Heart left ventricle (tissue), 13 donors: ENCODE measurements at regions not wholly inside any gene's neighbourhood (a gene's known extent, or its start where the extent isn't known, plus 50 kb on each side); places are given as distances from the start of the nearest gene placed in this dataset.

Experiments used
- CTCF ChIP-seq, 12 donors: fragments of 200-600 bp; sonication (generic) in 4 of 12; IDR thresholded peaks; one replicate each; pipeline versions ENCODE4 v1.5.0 to v1.8.0; 2018 to 2022; ENCODE audit warnings: antibody characterized with exemption in 12 of 12, mild to moderate bottlenecking in 5 of 12
- POLR2A ChIP-seq, 2 donors: fragments of 450-650 bp; IDR thresholded peaks; one replicate each; pipeline ENCODE4 v1.6.1; 2017; ENCODE audit warnings: antibody characterized with exemption in 2 of 2, mild to moderate bottlenecking in 2 of 2, moderate library complexity in 2 of 2
- donor health status: ischemic (EF 13 %, LVEDD 7.1; RV severe dilation, severe dysfunction).
- donor health status: DM: no; HTN: yes; CAD: no.
- donor health status: DM: no; HTN: no; CAD: no.
- donor health status: ischemic (EF 25% LVEDD 6.9; RV normal size, moderate dysfunction).
- donor health status: ischemic (EF 25% LVEDD 5.7; RV mildly dilated, moderate dysfunction).
- donor health status: ischemic (EF 35%, LVEDD 5.7; RV mildly dilated, moderate dysfunction).
- donor health status: nonischemic (EF 11% LVEDD 7.7; RV severe dilation, severe dysfunction).
- donor health status: DM: yes; HTN: yes; CAD: no.
- donor health status: PGD.
- donor health status: ischemic (EF 29% LVEDD 5.4; RV normal size, mild dysfunction).
- donor health status: nonischemic (EF 23%, LVEDD 6.1; RV moderate dilation, normal function).

DNA sequence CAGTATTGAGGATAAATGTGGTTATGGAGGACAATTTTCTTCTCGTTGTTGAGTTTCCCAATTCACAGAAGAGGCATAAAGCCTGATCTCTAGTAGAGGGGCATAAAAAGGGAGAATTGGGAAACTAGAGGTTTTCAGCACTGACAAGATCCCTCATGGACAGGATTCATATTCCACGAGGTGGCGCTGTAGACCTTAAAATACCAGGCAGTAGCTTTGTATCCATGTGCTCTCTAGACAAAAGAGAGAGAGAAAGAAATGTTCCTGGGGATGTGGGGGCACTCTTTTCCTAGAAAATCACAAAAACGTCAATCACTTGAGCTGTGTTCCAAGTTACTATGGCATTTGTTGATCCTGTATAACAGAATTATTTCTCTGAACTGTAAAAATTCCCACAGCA is 128.3 kb downstream of the MAGEE1 start:
- TF ChIP-seq CTCF (IDR thresholded peaks at IDR 0.05) (no peak), POLR2A (IDR thresholded peaks at IDR 0.05) (no peak)
